ENCODE measurements at regions not wholly inside any gene's neighbourhood (a gene's known extent, or its start where the extent isn't known, plus 50 kb on each side); places are given as distances from the start of the nearest gene placed in this dataset.

GRCh38 chr5:2813678-2814077 lies 62.2 kb upstream of the IRX2 start:
- TF ChIP-seq CBX3 (IDR thresholded peaks at IDR 0.05; ENCODE audit: low read depth) (no peak), CTCF (IDR thresholded peaks at IDR 0.05 in 2 of 3, conservative IDR thresholded peaks at IDR 0.05 in 1 of 3; ENCODE audit: borderline replicate concordance in 1 of 3, insufficient read depth in 1 of 3, low read depth in 2 of 3, low read length in 2 of 3) (no peak), POLR2A (IDR thresholded peaks at IDR 0.05; ENCODE audit: borderline replicate concordance, extremely low read depth, insufficient read depth, insufficient read length) (no peak), POLR2AphosphoS5 (IDR thresholded peaks at IDR 0.05; ENCODE audit: low read depth, low read length) (no peak), EZH2 (IDR thresholded peaks at IDR 0.05) (no peak), EZH2phosphoT487 (IDR thresholded peaks at IDR 0.05; ENCODE audit: borderline replicate concordance) (no peak), REST (IDR thresholded peaks at IDR 0.05; ENCODE audit: low read depth) (no peak), JUND (IDR thresholded peaks at IDR 0.05) (no peak), RAD21 (IDR thresholded peaks at IDR 0.05; ENCODE audit: low read depth) (no peak), FOSL1 (IDR thresholded peaks at IDR 0.05; ENCODE audit: low read depth) (no peak), YY1 (IDR thresholded peaks at IDR 0.05; ENCODE audit: extremely low read depth, insufficient replicate concordance, low read depth, low read length) (no peak), ATF3 (IDR thresholded peaks at IDR 0.05) (no peak)
